Endothelial cell of umbilical vein (primary cell): ENCODE measurements at regions not wholly inside any gene's neighbourhood (a gene's known extent, or its start where the extent isn't known, plus 50 kb on each side); places are given as distances from the start of the nearest gene placed in this dataset.

ENCODE experiments used
- BruUV-seq: library from RNA; stranded (reverse); fragments of 400-500 nt; replicated peaks from 2 replicates; lab custom pipeline; 2021; lab: Mats Ljungman, UMichigan
- CTCF ChIA-PET: fragments of 300-600, 350-600 bp; sonication (Branson Sonifier 250); formaldehyde crosslinking; loops from one replicate; lab custom pipeline; 2021; ENCODE audit warnings: antibody characterized with exemption, inconsistent platforms; lab: Charles Lee
- POLR2A ChIA-PET: fragments of 300-600, 350-600 bp; sonication (Branson Sonifier 250); formaldehyde crosslinking; loops from one replicate; lab custom pipeline; 2021; ENCODE audit warnings: antibody characterized with exemption, inconsistent platforms; lab: Charles Lee
- DNase-seq: peaks from one replicate; pipeline ENCODE4 v3.0.0-alpha.2; 2011; ENCODE audit warnings: low read depth, low spot score
- FAIRE-seq: peaks from 2 replicates; lab custom pipeline; 2011; peaks lifted over from hg19 to GRCh38; lab: Jason Lieb, UNC
- H2AFZ ChIP-seq: 2 replicates; pipeline ENCODE4 v1.6.0; 2012; ENCODE audit warnings: low read depth, low read length, control low read depth, inconsistent platforms
- H3K27ac ChIP-seq: 2 replicates; pipeline ENCODE4 v1.5.1; 2011; ENCODE audit warnings: low read depth, mild to moderate bottlenecking, control low read depth, low read length, moderate library complexity; ENCODE audit not compliant: insufficient read depth
- H3K27me3 ChIP-seq, 2 experiments: 2 replicates each; pipeline versions ENCODE4 v1.6.0 to v1.6.1; 2011; ENCODE audit warnings: low read length in 2 of 2, mixed read lengths in 1 of 2; ENCODE audit not compliant: control insufficient read depth in 2 of 2, insufficient read depth in 2 of 2
- H3K36me3 ChIP-seq, 2 experiments: 2 replicates in 1 of 2; 3 replicates in 1 of 2; pipeline ENCODE4 v1.5.1; 2011; ENCODE audit warnings: low read length in 2 of 2, mild to moderate bottlenecking in 1 of 2, moderate library complexity in 1 of 2; ENCODE audit not compliant: control insufficient read depth in 2 of 2, insufficient read depth in 2 of 2; ENCODE audit errors: extremely low read depth in 1 of 2
- H3K4me1 ChIP-seq: 3 replicates; pipeline ENCODE4 v1.5.1; 2011; ENCODE audit warnings: mild to moderate bottlenecking, low read length; ENCODE audit not compliant: control insufficient read depth, insufficient read depth; ENCODE audit errors: extremely low read depth
- H3K4me2 ChIP-seq: 2 replicates; pipeline ENCODE4 v1.6.1; 2011; ENCODE audit warnings: low read length, control low read depth, mixed read lengths; ENCODE audit not compliant: insufficient read depth
- H3K4me3 ChIP-seq, 3 experiments: fragments of 200-600 bp in 1 of 3; sonication (generic), shearing (Covaris generic) in 1 of 3; replicated peaks in 1 of 3; 2 replicates each; pipeline ENCODE4 v1.5.1; 2011 to 2016; ENCODE audit warnings: control low read depth in 3 of 3, low read length in 3 of 3, mild to moderate bottlenecking in 2 of 3, inconsistent platforms in 1 of 3, low read depth in 1 of 3, moderate library complexity in 1 of 3; ENCODE audit not compliant: insufficient read depth in 1 of 3
- H3K79me2 ChIP-seq: 2 replicates; pipeline ENCODE4 v1.6.0; 2012; ENCODE audit warnings: low read length, inconsistent platforms; ENCODE audit not compliant: control insufficient read depth, insufficient read depth
- H3K9ac ChIP-seq: replicated peaks from 2 replicates; pipeline ENCODE3; 2011; ENCODE audit warnings: low read length, control low read depth; ENCODE audit not compliant: insufficient read depth; ENCODE audit errors: extremely low read depth
- H3K9me1 ChIP-seq: replicated peaks from 3 replicates; pipeline ENCODE4 v1.6.0; 2011; ENCODE audit warnings: mild to moderate bottlenecking, low read length; ENCODE audit not compliant: control insufficient read depth, insufficient read depth; ENCODE audit errors: extremely low read depth
- H3K9me3 ChIP-seq: replicated peaks from 2 replicates; pipeline ENCODE4 v1.5.1; 2012; ENCODE audit warnings: low read length, inconsistent platforms; ENCODE audit not compliant: control insufficient read depth, insufficient read depth
- H4K20me1 ChIP-seq: replicated peaks from 2 replicates; pipeline ENCODE3; 2011; ENCODE audit warnings: mild to moderate bottlenecking, low read length; ENCODE audit not compliant: control insufficient read depth, insufficient read depth; ENCODE audit errors: extremely low read depth
- EZH2 ChIP-seq: IDR thresholded peaks from 2 replicates; pipeline ENCODE4 v1.6.1; 2012; ENCODE audit warnings: borderline replicate concordance, low read depth, mild to moderate bottlenecking, moderate library complexity, low read length, inconsistent platforms; ENCODE audit not compliant: severe bottlenecking
- FOS ChIP-seq: IDR thresholded peaks from 2 replicates; pipeline ENCODE4 v1.6.1; 2011; ENCODE audit warnings: mild to moderate bottlenecking, low read length, moderate library complexity, borderline replicate concordance; ENCODE audit not compliant: insufficient read depth
- GATA2 ChIP-seq: IDR thresholded peaks from 2 replicates; pipeline ENCODE4 v1.7.0; 2011; ENCODE audit warnings: low read depth, mild to moderate bottlenecking, moderate library complexity, mixed read lengths, low read length; ENCODE audit not compliant: insufficient read length, insufficient read depth
- JUN ChIP-seq: IDR thresholded peaks from 2 replicates; pipeline ENCODE4 v1.6.1; 2011; ENCODE audit warnings: borderline replicate concordance, low read depth; ENCODE audit not compliant: insufficient read length, insufficient read depth
- MAX ChIP-seq: IDR thresholded peaks from 2 replicates; pipeline ENCODE4 v1.6.1; 2011; ENCODE audit not compliant: insufficient read depth, insufficient read length
- MYC ChIP-seq: IDR thresholded peaks from one replicate; pipeline ENCODE4 v1.6.1; 2011; ENCODE audit warnings: mild to moderate bottlenecking, low read depth, low read length
- POLR2A ChIP-seq: IDR thresholded peaks from 2 replicates; pipeline ENCODE4 v1.6.1; 2012; ENCODE audit warnings: low read depth, mild to moderate bottlenecking, control low read depth, low read length
- POLR2AphosphoS5 ChIP-seq: IDR thresholded peaks from 2 replicates; pipeline ENCODE4 v1.6.1; 2012; ENCODE audit warnings: low read depth, mild to moderate bottlenecking, control low read depth, low read length, moderate library complexity; ENCODE audit not compliant: insufficient read depth
- dilution Hi-C: fragments of 300-500 bp; cut with MboI; formaldehyde crosslinking; loops from one replicate; pipeline ENCODE4 v1.15.0; 2019; ENCODE audit warnings: low sequenced_read_pairs; ENCODE audit not compliant: extremely low pct_ligation_motif_present
- intact Hi-C: fragments of 100-400 bp; cut with micrococcal nuclease; formaldehyde crosslinking; loops from one replicate; pipeline ENCODE4 v1.10.0; 2022
- TF ChIP-seq, protein P1 (sequence below), 2 donors: IDR thresholded peaks; 1 replicate in 1 of 2; 2 replicates in 1 of 2; pipeline ENCODE4 v1.5.1; 2011; ENCODE audit warnings: low read length in 2 of 2, mild to moderate bottlenecking in 2 of 2, moderate library complexity in 2 of 2, control low read depth in 1 of 2, inconsistent platforms in 1 of 2, low read depth in 1 of 2; ENCODE audit not compliant: insufficient read depth in 1 of 2; ENCODE audit errors: extremely low read depth in 1 of 2

- no peaks in the 10 kb centered on the region for H3K36me3 ChIP-seq
- H2AFZ ChIP-seq, result no peak overlapping the region
- H3K4me1 ChIP-seq, result no peaks in the 10 kb centered on the region
- H4K20me1 ChIP-seq, result no peaks in the 10 kb centered on the region
- no TSS peak for BruUV-seq
- no peaks in the 10 kb centered on the region for H3K79me2 ChIP-seq
- intact Hi-C loops (no loop called here), dilution Hi-C loops (no loop called here)
- TF ChIP-seq MYC (no peak), MAX (no peak), GATA2 (no peak), JUN (no peak), POLR2AphosphoS5 (no peak), EZH2 (no peak), FOS (no peak), POLR2A (no peak)
- TF ChIP-seq, protein P1, sequence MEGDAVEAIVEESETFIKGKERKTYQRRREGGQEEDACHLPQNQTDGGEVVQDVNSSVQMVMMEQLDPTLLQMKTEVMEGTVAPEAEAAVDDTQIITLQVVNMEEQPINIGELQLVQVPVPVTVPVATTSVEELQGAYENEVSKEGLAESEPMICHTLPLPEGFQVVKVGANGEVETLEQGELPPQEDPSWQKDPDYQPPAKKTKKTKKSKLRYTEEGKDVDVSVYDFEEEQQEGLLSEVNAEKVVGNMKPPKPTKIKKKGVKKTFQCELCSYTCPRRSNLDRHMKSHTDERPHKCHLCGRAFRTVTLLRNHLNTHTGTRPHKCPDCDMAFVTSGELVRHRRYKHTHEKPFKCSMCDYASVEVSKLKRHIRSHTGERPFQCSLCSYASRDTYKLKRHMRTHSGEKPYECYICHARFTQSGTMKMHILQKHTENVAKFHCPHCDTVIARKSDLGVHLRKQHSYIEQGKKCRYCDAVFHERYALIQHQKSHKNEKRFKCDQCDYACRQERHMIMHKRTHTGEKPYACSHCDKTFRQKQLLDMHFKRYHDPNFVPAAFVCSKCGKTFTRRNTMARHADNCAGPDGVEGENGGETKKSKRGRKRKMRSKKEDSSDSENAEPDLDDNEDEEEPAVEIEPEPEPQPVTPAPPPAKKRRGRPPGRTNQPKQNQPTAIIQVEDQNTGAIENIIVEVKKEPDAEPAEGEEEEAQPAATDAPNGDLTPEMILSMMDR (IDR thresholded peaks at IDR 0.05; ENCODE audit: extremely low read depth in 1 of 2, insufficient read depth in 1 of 2, low read depth in 1 of 2, low read length in 2 of 2), result no peak
- FAIRE-seq, result no peak
- H3K27ac ChIP-seq, result no peak overlapping the region
- no peak overlapping the region for H3K4me2 ChIP-seq
- H3K9me3 ChIP-seq, result no peaks in the 10 kb centered on the region
- no peak overlapping the region for H3K9ac ChIP-seq
- ChIA-PET POLR2A (interaction anchor here (0.7 kb wide), 1 partner anchor 1275 kb away, joined by 7 read pairs; no protein-coding TSS in a partner anchor), CTCF (interaction anchor here (1.5 kb wide), 1 partner anchor 9 kb away, joined by 4 read pairs; no protein-coding TSS in a partner anchor)
- H3K4me3 ChIP-seq, result no peak overlapping the region
- no peak for DNase-seq
- H3K27me3 ChIP-seq, result no peaks in the 10 kb centered on the region
- no peaks in the 10 kb centered on the region for H3K9me1 ChIP-seq
Measured at GRCh38 chr10:20953120-20953519, 56.0 kb upstream of the NEBL start.
